ENCODE measurements at regions not wholly inside any gene's neighbourhood (a gene's known extent, or its start where the extent isn't known, plus 50 kb on each side); places are given as distances from the start of the nearest gene placed in this dataset.

DNA sequence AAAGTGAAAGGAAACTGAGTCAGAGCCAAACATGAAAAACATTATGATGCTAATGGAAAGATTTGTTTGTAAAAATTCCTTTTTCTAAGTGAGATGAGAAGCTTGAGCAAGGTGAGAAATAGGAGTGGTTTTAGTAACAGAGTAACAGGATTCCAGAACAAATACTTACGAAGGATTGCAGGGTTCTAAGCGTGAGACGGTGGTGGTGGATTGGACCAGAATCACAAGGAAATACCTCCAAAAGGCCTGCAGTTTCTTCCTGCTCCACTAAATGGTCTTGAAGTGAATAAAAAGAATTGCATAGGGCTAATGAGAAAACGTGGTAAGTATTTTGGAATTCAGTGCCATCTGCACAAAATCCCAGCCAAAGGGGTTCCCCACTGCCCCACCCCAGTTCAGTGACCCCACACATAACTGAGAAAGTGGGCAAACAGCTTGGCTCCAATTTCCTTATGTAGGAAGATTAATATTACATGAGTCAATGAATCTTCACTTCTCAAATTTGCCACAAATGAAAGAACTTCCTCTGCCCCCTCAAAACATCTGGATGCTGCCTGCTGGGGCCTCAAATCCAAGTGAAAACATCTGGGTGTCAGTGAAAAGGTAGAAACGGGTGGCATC, 283.8 kb upstream of the NR2F2 start:
- TF ChIP-seq CTCF (IDR thresholded peaks at IDR 0.05) (no peak), ZFX (IDR thresholded peaks at IDR 0.05; ENCODE audit: borderline replicate concordance) (no peak)

All from 22Rv1 (cell line).